Tibial nerve (tissue), 3 donors: ENCODE measurements at regions not wholly inside any gene's neighbourhood (a gene's known extent, or its start where the extent isn't known, plus 50 kb on each side); places are given as distances from the start of the nearest gene placed in this dataset.

Experiments used
- CTCF ChIP-seq, 5 experiments: fragments of 200-600 bp in 3 of 5; fragments of 450-650 bp in 2 of 5; sonication (generic) in 3 of 5; IDR thresholded peaks; one replicate each; pipeline ENCODE4 v1.5.1; 2016 to 2019; ENCODE audit warnings: antibody characterized with exemption in 5 of 5, mild to moderate bottlenecking in 3 of 5, moderate library complexity in 2 of 5
- POLR2A ChIP-seq, 2 donors: fragments of 450-650 bp; IDR thresholded peaks; one replicate each; pipeline ENCODE4 v1.6.1; 2017; ENCODE audit warnings: antibody characterized with exemption in 2 of 2, mild to moderate bottlenecking in 2 of 2, moderate library complexity in 2 of 2

- no peak for TF ChIP-seq CTCF (IDR thresholded peaks at IDR 0.05)
- no peak for TF ChIP-seq POLR2A (IDR thresholded peaks at IDR 0.05)
Measured at GRCh38 chr3:25137606-25138005, 290.5 kb upstream of the RARB start.
